Gastroesophageal sphincter (tissue), 3 donors: ENCODE measurements at regions not wholly inside any gene's neighbourhood (a gene's known extent, or its start where the extent isn't known, plus 50 kb on each side); places are given as distances from the start of the nearest gene placed in this dataset.

ENCODE experiments used
- EP300 ChIP-seq: sonication (generic); formaldehyde crosslinking; IDR thresholded peaks from one replicate; pipeline ENCODE4 v1.6.1; 2017; ENCODE audit warnings: antibody characterized with exemption, mild to moderate bottlenecking
- POLR2A ChIP-seq, 2 donors: fragments of 450-650 bp; IDR thresholded peaks; one replicate each; pipeline ENCODE4 v1.6.1; 2017; ENCODE audit warnings: antibody characterized with exemption in 2 of 2, mild to moderate bottlenecking in 2 of 2, moderate library complexity in 1 of 2
- POLR2AphosphoS5 ChIP-seq: sonication (generic); formaldehyde crosslinking; IDR thresholded peaks from one replicate; pipeline ENCODE4 v1.6.1; 2017; ENCODE audit warnings: antibody characterized with exemption
- TF ChIP-seq, protein P1 (sequence below), 4 experiments: fragments of 200-600 bp in 2 of 4; fragments of 450-650 bp in 2 of 4; sonication (generic) in 1 of 4; IDR thresholded peaks; one replicate each; pipeline ENCODE4 v1.5.1; 2017 to 2019; ENCODE audit warnings: antibody characterized with exemption in 4 of 4, mild to moderate bottlenecking in 2 of 4, moderate library complexity in 2 of 4

DNA sequence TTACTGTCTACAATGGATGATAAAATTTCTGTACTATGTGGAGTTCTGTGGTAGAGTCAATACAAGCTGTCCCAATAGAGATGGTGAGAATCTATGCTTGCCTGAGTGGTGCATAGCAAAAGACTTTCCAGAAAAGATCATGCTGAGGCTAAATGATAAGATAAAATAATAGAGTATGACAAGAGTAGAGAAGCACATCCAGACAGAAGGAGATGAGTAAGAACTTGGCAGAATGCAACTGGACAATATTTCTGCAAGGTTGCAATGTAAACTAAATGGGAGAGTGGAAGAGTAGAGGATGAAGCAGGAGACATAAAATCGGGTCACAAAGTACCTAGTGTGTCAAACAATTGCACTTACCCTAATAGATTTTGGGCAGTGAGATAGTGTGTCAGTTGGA lies 347.6 kb downstream of the MDFIC start:
- TF ChIP-seq POLR2A (IDR thresholded peaks at IDR 0.05) = no peak
- TF ChIP-seq, protein P1, sequence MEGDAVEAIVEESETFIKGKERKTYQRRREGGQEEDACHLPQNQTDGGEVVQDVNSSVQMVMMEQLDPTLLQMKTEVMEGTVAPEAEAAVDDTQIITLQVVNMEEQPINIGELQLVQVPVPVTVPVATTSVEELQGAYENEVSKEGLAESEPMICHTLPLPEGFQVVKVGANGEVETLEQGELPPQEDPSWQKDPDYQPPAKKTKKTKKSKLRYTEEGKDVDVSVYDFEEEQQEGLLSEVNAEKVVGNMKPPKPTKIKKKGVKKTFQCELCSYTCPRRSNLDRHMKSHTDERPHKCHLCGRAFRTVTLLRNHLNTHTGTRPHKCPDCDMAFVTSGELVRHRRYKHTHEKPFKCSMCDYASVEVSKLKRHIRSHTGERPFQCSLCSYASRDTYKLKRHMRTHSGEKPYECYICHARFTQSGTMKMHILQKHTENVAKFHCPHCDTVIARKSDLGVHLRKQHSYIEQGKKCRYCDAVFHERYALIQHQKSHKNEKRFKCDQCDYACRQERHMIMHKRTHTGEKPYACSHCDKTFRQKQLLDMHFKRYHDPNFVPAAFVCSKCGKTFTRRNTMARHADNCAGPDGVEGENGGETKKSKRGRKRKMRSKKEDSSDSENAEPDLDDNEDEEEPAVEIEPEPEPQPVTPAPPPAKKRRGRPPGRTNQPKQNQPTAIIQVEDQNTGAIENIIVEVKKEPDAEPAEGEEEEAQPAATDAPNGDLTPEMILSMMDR (IDR thresholded peaks at IDR 0.05) = no peak
- TF ChIP-seq POLR2AphosphoS5 = no peak
- no peak for TF ChIP-seq EP300
